Neural progenitor cell (in vitro differentiated cells): ENCODE measurements at regions not wholly inside any gene's neighbourhood (a gene's known extent, or its start where the extent isn't known, plus 50 kb on each side); places are given as distances from the start of the nearest gene placed in this dataset.

ENCODE experiments used
- DNase-seq: peaks from one replicate; pipeline ENCODE4 v3.0.0-alpha.2; 2016; ENCODE audit warnings: low spot score
- H2AFZ ChIP-seq: fragments of 200-600 bp; sonication (generic); replicated peaks from 2 replicates; pipeline ENCODE4 v1.6.1; 2016; ENCODE audit warnings: antibody characterized with exemption
- H3F3A ChIP-seq: fragments of 200-600 bp; sonication (generic); 2 replicates; pipeline ENCODE4 v1.6.1; 2016; ENCODE audit warnings: antibody characterized with exemption, low read depth
- H3K27ac ChIP-seq: fragments of 200-600 bp; sonication (generic); 2 replicates; pipeline ENCODE4 v1.5.1; 2016; ENCODE audit warnings: mild to moderate bottlenecking
- H3K27me3 ChIP-seq: fragments of 200-600 bp; sonication (generic); 2 replicates; pipeline ENCODE4 v1.6.1; 2016; ENCODE audit warnings: mild to moderate bottlenecking, moderate library complexity
- H3K36me3 ChIP-seq: fragments of 200-600 bp; sonication (generic); 2 replicates; pipeline ENCODE4 v1.5.1; 2016
- H3K4me1 ChIP-seq: fragments of 200-600 bp; sonication (generic); 2 replicates; pipeline ENCODE4 v1.6.1; 2016; ENCODE audit warnings: mixed run types
- H3K4me2 ChIP-seq: fragments of 200-600 bp; sonication (generic); 2 replicates; pipeline ENCODE4 v1.6.1; 2016
- H3K4me3 ChIP-seq: fragments of 200-600 bp; sonication (generic); 2 replicates; pipeline ENCODE4 v1.5.1; 2016
- H3K79me2 ChIP-seq: fragments of 200-600 bp; sonication (generic); 2 replicates; pipeline ENCODE4 v1.6.1; 2016; ENCODE audit warnings: low read depth
- H3K9ac ChIP-seq: fragments of 200-600 bp; sonication (generic); 2 replicates; pipeline ENCODE4 v1.6.1; 2016
- H3K9me3 ChIP-seq: fragments of 200-600 bp; sonication (generic); 2 replicates; pipeline ENCODE4 v1.5.1; 2016; ENCODE audit warnings: low read depth
- H4K20me1 ChIP-seq: fragments of 200-600 bp; sonication (generic); 2 replicates; pipeline ENCODE4 v1.6.1; 2016; ENCODE audit warnings: low read depth
- H3K27ac Mint-ChIP-seq: 3 replicates; pipeline ENCODE4 v1.8.0; 2021; ENCODE audit warnings: mixed read lengths
- H3K27me3 Mint-ChIP-seq: 2 replicates; pipeline ENCODE4 v1.8.0; 2022; ENCODE audit warnings: low read depth, mild to moderate bottlenecking, inconsistent platforms, moderate library complexity, mixed read lengths; ENCODE audit not compliant: insufficient read depth
- H3K36me3 Mint-ChIP-seq: 3 replicates; pipeline ENCODE4 v1.8.0; 2021; ENCODE audit warnings: mixed read lengths
- H3K4me1 Mint-ChIP-seq: 3 replicates; pipeline ENCODE4 v1.8.0; 2021; ENCODE audit warnings: mixed read lengths
- H3K4me3 Mint-ChIP-seq: 3 replicates; pipeline ENCODE4 v1.8.0; 2021; ENCODE audit warnings: mild to moderate bottlenecking, moderate library complexity, mixed read lengths
- H3K9me3 Mint-ChIP-seq: 3 replicates; pipeline ENCODE4 v1.8.0; 2020; ENCODE audit warnings: mixed read lengths
- CTCF ChIP-seq: fragments of 200-600 bp; sonication (generic); IDR thresholded peaks from 2 replicates; pipeline ENCODE4 v1.5.1; 2017; ENCODE audit warnings: antibody characterized with exemption, mild to moderate bottlenecking
- EZH2 ChIP-seq: fragments of 200-600 bp; sonication (generic); IDR thresholded peaks from 2 replicates; pipeline ENCODE4 v1.6.1; 2017; ENCODE audit warnings: antibody characterized with exemption, mild to moderate bottlenecking, moderate library complexity
- EZH2phosphoT487 ChIP-seq: fragments of 200-600 bp; sonication (generic); IDR thresholded peaks from 2 replicates; pipeline ENCODE4 v1.6.1; 2017; ENCODE audit warnings: antibody characterized with exemption

- Mint-ChIP-seq H3K4me1 (no peaks in the 10 kb centered on the region), H3K27ac (no peak overlapping the region), H3K9me3 (no peaks in the 10 kb centered on the region), H3K4me3 (no peak overlapping the region), H3K36me3 (no peaks in the 10 kb centered on the region), H3K27me3 (no peaks in the 10 kb centered on the region)
- Histone ChIP-seq H3K36me3 (no peaks in the 10 kb centered on the region), H3K4me1 (peaks cover 12% of the 10 kb centered on the region), H3F3A (no peaks in the 10 kb centered on the region), H3K4me3 (no peak overlapping the region), H3K9ac (no peak overlapping the region), H3K4me2 (no peak overlapping the region), H2AFZ (no peak overlapping the region), H3K79me2 (no peaks in the 10 kb centered on the region), H4K20me1 (no peaks in the 10 kb centered on the region), H3K27me3 (no peaks in the 10 kb centered on the region), H3K27ac (no peak overlapping the region), H3K9me3 (no peaks in the 10 kb centered on the region)
- DNase-seq: no peak
- TF ChIP-seq EZH2 (no peak), EZH2phosphoT487 (no peak), CTCF (no peak)
Observed at GRCh38 chr5:33321026-33321425, 119.7 kb upstream of the TARS1 start.

DNA sequence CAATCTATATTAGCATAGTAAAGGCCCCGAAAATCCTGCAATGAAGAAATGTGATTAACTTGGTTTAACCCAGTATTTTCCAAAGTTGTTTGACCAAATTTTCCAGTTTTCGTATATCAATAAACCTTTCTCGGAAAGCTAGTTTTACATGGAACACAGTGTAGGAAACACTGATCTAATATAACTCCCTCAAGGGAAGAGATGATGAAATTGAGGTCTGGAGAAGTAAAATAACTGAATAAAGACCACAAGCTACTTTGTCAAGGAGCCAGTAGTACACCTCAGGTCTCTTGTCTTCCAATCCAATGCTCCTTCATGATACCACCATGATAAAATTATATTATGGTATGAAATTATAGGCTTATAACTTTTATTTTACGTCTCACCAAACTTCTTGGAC is 118.1 kb upstream of the TARS1 start:
- H3K9ac ChIP-seq: no peak overlapping the region
- no peak overlapping the region for H3K4me3 ChIP-seq
- Mint-ChIP-seq H3K9me3 (no peaks in the 10 kb centered on the region), H3K27me3 (no peaks in the 10 kb centered on the region), H3K27ac (no peak overlapping the region), H3K4me3 (no peak overlapping the region), H3K36me3 (no peaks in the 10 kb centered on the region), H3K4me1 (no peaks in the 10 kb centered on the region)
- H3K4me1 ChIP-seq: peaks cover 12% of the 10 kb centered on the region
- no peaks in the 10 kb centered on the region for H3K27me3 ChIP-seq
- H3F3A ChIP-seq: no peaks in the 10 kb centered on the region
- H3K9me3 ChIP-seq: no peaks in the 10 kb centered on the region
- H3K36me3 ChIP-seq: no peaks in the 10 kb centered on the region
- no peaks in the 10 kb centered on the region for H4K20me1 ChIP-seq
- H3K4me2 ChIP-seq: no peak overlapping the region
- TF ChIP-seq CTCF (no peak), EZH2phosphoT487 (no peak), EZH2 (no peak)
- H3K27ac ChIP-seq: no peak overlapping the region
- no peaks in the 10 kb centered on the region for H3K79me2 ChIP-seq
- no peak overlapping the region for H2AFZ ChIP-seq
- no peak for DNase-seq

- Histone ChIP-seq H2AFZ (no peak overlapping the region), H3K79me2 (no peaks in the 10 kb centered on the region), H3K27ac (no peak overlapping the region), H3F3A (no peaks in the 10 kb centered on the region), H3K36me3 (no peaks in the 10 kb centered on the region), H3K4me1 (no peaks in the 10 kb centered on the region), H4K20me1 (no peaks in the 10 kb centered on the region), H3K4me2 (no peak overlapping the region), H3K9me3 (no peaks in the 10 kb centered on the region), H3K9ac (no peak overlapping the region), H3K27me3 (no peaks in the 10 kb centered on the region), H3K4me3 (no peak overlapping the region)
- no peak for TF ChIP-seq EZH2phosphoT487
- no peak for TF ChIP-seq CTCF
- TF ChIP-seq EZH2: no peak
- Mint-ChIP-seq H3K4me1 (no peaks in the 10 kb centered on the region), H3K36me3 (no peaks in the 10 kb centered on the region), H3K27ac (no peak overlapping the region), H3K27me3 (no peaks in the 10 kb centered on the region), H3K4me3 (no peak overlapping the region), H3K9me3 (no peaks in the 10 kb centered on the region)
- DNase-seq: no peak
Observed at GRCh38 chr5:33324667-33325307, 116.0 kb upstream of the TARS1 start.
